ENCODE measurements at regions not wholly inside any gene's neighbourhood (a gene's known extent, or its start where the extent isn't known, plus 50 kb on each side); places are given as distances from the start of the nearest gene placed in this dataset.
A peak's percentile ranks its signal among the peaks of the same experiment; 100 is the strongest.

DNA sequence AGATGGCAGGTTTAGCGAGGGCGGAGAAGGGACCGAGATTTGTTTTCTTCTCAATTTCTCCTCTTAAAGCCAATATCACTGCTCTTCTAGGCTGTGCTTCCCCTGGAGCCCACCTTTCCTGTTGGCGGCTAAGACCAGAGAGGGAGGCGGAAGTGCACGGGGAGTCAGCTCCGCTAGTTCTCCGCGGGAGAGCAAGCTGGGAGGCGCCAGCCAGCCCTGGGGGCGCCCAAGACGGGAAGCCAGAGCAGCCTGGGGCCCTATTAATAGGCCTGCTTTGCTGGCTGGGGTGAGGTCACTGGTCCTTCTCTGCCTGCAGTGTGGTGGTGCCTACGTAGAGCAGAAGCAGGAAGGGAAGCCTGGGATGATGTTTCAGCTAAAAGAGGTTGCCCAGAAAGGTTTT lies 61.6 kb downstream of the LSM5 start:
- peak; percentile 70 for DNase-seq

DNA sequence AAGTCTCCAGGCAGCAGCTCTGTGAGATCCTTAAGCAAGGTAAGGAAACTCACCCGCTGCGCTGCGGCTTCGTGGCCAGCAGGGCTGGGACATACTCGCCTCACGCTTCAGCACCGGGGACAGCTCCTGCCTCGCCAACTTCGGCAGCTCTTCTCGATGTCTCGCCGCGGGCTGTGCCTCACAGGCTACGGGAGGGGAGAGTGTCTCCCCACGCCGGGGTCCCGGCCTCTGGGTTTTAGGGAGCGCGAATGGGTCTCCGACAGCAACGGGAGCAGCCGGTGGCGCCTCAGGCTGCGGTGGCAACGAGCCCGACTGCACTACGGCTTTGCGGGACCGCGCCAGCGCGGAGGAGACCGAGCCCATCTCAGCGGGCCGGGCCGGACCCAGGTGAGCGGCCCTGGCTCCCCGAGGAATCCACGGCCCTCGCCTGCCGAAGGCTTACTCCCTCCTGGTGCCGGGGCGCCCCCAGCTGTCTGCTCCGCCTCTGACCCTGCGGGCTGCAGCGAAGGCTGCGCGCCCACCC lies 62.4 kb downstream of the LSM5 start:
- DNase-seq, result peak; percentile 63

DNA sequence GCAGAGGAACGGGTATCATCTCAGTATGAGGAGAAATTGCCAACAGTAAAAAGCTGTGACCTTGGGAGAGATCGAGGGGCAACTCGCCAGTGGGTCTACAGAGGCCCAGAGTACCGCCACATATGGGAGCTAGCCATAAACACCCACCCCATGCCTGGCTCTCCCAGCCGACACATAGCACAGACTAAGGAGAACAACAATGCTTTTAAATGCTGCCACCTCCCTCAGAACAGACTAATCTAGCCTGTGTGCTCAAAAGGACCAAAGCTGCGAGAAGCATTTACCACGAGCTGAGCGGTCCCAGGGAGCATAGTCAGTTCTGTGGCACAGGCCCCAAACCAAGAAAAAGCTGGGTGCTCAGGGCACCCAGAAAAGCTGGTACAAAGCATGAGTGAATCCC lies 73.3 kb downstream of the LSM5 start:
- no peak for DNase-seq

DNA sequence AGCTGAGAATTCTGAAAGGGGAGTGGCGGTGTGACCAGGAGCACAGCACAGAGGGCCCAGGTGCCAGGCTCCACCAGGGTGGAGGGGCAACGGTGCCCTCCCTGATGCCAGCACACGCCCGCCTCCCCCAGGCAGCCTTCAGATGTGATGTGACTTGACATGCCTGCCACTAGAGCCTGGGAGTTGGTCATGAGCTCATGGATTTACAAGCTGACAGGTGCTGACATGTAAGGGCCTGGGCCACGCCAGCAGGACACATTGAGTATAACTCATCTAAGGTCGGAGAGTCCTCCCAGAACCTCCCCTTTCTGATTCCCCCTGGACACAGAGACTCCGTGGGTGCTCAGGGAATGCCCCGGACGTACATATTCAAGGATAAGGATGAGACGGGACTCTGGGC lies 74.2 kb downstream of the LSM5 start:
- no peak for DNase-seq

DNA sequence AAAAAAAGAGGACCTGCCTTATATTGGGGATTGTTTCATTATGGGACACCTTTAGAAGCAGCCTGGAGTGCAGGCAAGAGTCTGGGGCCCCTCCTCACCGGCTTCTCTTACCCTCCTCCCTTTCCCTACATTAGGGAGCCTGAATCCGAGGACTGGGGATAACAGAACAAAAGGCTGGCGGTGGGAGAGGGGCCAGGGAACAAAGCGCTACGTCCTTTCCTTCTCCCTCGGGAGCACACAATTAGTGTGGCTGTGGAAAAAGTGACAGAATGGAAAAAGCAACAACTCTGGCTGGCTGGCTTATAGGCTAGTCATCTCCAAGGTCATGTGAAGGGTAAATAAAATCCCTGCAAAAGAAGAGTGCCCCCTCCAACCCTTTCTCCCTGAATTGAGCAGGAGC lies 74.7 kb downstream of the LSM5 start:
- no peak for DNase-seq

DNA sequence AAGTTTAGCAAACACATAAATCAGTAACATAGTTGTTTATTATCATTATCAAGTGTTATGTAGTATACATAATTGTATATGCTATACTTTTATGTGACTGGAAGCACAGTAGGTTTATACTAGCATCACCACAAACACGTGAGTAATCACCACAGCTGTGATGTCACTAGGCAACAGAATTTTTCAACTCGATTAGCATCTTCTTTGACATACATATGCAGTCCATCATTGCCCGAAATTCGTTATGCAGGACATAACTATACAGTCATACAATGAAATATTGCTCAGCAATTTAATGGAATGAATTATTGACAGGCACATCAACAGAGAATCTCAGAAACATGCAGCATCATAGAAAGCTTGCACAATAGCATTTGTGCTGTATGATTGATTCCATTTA lies 77.7 kb downstream of the LSM5 start:
- DNase-seq, result no peak

DNA sequence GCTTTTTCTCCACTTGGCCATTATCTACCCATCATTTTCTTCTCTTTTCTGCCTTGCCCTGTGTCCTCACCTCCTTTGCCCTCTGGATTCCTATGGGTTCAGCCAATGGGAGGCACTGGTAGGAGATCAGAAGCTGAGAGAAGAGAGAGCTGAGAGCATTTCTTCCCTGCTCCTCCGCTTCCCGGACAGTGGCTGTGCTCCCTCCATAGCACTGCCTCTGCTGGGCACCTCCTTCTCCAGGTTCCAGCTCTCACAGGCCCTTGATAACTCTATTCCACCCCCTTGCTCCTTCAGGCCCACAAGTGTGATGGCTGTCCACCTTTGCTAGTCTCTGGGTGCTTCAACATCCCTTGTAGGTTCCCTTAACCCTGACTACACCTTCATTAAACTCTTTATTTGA lies 79.6 kb downstream of the LSM5 start:
- DNase-seq, result no peak

DNA sequence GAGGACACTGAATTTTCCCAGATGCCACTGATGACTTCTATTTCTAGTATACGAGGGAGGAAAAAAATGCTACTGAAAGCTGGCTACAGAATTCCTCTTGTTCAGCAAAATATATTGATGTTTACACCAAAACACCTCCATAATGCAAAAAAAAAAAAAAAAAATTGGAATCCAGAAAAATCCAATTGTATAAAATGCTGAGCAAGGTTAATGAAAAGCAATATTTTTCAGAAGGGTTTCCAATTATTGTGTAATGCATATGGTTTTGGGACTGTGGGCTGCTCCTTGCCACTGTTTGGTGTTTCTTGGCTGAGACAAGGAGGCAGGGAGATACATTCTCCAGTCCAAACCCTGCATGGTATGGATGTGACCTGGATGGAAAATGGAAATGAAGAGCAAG lies 83.8 kb downstream of the LSM5 start:
- no peak for DNase-seq

DNA sequence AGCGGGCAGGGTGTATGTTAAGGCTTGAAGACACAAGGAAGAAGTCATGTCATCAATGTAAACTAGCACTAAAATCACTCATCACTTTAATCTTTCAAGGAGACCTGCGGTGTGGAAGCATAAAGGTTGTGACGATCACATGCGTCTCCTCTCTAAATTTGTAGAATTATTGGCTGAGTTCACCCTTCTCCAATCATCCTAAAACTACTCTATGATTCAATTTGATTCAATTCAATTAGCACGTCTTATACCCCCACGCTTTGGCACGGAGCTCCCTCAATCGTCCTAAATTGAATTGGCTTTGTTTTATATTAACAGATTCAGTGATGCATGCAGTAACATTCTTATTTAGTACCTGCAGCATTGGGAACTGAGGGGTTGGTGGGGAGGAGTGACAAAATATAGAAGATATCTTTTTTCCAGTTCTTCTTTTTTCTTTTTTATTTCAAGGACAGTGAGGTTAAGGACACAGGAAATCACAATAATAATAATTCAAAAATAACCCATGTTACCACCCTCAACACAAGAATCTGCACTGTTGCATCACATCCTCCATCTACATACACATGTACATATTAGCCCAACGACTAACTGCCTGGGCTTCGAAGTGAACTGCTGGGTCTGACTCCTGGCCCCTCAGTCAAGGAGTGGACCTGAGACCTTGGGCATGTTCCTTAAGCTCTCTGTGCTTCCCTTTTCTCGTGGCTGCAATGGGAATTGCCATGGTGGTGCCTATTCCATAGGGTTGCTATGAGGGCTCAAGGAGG lies 86.5 kb downstream of the LSM5 start:
- no peak for DNase-seq

DNA sequence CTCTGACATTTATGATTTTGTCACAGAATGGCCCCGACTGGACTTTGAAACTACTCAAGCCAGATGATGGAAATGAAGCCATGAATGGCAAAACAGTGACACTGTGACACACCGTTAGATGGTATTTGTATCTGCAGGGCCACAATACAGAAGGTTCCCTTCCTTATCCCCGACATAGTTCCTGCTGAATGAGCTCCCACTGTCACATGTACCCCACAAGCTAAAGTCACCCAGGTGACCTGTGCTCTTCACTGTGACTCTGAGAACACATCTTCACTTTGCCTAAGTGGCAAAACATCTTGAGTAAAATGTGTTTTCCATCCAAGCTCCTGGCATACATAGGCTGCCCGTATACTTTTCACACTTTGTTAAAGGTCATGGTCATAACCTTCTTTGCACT lies 89.5 kb downstream of the LSM5 start:
- no peak for DNase-seq

DNA sequence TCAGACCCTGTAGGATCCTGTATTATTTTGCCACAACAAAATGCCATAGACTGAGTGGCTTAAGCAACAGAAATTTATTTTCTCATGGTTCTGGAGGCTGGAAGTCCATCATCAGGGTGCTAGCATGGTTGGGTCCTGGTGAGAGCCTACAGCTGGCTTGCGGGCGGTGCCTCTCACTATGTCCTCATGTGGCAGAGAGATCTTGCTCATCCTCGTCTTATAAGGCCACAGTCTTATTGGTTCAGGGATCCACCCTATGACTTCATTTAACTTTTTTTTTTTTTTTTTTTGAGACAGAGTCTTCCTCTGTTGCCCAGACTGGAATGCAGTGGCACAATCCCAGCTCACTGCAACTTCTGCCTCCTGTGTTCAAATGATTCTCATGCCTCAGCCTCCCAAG lies 90.9 kb downstream of the LSM5 start:
- DNase-seq, result no peak

DNA sequence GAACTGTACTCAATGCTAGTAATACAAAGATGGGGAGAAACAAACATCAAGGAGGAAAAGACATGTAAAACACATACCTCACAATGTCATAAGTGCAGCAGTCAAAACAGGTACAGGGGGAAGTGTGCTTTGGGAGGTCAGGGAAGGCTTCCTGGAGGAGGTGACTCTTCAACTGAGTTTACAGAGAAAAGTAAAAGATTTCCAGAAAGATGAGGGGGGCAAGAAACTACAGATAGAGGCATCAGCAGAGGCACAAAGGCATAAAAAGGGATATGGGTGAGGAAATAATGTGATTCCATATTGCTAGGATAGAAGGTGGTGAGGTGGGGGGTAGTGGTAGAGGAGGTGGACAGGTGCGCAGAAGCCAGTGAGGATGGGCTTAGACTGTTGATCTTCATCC lies 95.0 kb downstream of the LSM5 start:
- DNase-seq, result no peak

DNA sequence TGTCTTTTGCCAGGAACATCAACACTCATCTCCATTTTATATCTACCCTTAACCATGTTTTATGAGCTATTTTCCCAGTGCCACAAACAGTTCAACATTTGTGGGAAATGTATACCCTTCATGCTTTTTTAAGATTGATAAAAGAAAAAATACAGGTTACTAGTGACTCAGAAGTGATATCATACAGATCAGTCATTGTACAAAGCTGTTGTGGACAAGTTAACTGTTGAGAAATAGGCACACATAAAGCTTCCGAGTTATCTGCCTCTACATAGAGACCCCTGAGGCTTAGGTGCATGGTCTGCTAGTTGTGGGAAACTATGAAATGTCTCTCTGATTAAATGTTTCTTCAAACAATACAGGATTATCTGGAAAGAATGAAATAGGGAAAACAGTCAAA lies 96.3 kb downstream of the LSM5 start:
- DNase-seq, result no peak

DNA sequence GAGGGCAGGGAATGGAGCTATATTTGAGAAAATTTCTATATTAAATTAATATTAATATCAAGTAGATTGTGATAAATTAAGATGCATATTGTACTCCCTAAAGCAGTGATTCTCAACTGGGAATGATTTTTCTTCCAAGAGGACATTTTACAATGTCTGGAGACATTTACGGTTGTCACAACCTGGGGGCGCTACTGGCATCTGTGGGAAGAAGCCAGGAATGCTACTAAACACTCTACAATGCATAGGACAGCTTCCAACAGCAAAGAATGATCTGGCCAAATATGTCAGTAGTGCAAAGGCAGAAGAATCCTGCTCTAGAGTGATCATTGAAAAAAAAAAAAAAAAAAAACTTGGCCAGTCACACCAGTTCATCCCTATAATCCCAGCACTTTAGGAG lies 100.0 kb downstream of the LSM5 start:
- no peak for DNase-seq

DNA sequence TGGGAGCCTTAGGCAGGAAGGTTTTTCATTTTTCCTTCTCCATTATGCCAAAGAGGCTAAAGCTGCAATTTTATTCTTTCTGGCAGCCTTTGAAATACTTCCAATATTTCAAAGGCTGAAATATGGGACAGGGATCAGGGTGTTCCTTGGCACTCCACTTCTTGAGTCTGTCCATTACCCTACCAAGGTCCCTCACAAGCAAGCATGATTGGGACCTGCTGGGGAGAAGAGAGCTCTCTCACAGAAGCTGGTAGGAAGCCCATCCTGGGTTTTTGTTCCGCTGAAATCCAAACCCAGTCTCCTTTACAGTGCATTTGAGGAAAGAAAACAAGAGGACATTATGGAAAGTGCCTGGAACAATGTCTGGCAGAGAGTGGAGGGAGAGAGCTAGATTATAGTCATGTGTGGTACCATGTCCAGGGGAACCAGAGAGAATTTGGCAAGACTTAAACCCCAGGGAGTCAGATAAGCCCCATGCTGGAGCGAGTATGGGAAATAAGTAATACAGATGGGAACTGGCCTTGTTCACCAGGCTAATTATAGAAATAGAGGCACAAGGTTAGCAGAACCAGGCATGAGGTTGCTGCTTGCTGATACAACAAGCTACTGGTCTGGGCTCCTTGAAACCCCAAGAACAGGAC lies 104.7 kb downstream of the LSM5 start:
- no peak for DNase-seq

DNA sequence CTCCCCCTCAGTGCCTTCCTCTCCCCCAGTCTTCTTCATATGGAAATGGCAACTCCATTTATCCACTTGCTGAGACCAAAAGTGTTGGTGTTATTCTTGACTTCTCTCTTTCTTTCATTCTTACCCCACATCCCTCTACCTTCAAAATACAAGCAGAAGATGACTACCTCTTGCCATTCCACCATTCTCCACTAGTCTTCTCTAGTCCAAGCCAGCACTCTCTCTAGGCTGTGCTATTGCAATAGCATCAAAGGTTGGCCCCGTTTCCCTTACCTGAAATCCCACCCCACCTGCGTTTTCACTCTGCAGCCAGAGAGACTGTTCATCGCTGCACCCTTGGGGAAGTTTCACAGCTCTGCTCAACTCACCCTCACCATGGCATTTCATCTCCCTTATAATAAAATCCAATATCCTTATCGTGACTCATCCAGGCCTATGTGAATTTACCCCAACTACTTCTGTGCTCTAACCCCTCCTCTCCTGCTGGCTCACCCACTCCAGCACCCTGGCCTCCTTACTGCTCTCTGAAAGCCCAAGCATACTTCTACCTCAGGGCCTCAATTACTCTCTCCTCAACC lies 109.1 kb downstream of the LSM5 start:
- no peak for DNase-seq

DNA sequence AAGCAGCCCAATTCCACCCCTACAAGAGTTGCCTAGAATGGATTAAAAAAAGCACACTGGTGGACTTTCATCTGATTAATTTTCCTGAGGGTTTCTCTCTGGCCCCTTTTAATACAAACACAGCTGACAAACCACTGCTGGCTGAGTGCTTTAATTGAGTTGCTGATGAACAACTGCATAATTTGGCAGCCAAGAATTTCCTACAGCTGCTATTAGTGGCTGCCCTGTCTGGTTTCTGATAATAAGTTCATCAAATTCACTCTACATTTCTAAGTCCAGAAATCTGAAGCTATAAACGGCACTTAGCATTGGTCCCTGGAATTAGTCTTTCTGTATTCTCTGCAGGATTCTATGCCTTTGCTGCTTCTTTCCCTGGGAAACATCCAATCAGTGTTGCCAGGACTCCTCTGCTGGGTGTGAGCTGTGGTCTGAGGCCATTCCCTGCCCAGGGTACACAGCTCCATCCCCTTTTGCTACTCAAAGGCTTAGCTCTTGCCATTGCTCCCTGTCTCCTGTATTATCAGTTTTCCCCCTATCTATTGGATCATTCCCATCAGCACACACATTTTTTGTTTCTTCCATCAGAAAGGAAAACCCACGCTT lies 110.6 kb downstream of the LSM5 start:
- DNase-seq, result no peak

DNA sequence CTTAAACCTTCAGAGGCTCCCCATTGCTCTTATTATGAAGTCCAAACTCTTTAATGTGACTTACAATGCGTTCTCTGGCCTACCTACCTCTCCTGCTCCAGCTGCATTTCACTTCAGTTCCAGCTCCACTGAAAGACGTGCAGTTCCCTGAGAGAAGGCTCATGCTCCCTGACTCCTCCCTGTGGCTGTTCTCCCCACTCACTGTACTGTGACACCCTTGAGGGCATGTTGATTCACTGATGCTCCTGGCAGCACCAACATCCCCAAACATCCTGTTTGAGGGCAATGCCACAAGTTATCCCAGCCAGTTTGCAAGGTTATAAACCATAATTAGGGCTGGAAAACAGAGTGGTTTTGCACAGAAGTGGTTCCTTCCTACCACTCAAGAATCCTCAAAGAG lies 111.2 kb downstream of the LSM5 start:
- peak; percentile 25 for DNase-seq

DNA sequence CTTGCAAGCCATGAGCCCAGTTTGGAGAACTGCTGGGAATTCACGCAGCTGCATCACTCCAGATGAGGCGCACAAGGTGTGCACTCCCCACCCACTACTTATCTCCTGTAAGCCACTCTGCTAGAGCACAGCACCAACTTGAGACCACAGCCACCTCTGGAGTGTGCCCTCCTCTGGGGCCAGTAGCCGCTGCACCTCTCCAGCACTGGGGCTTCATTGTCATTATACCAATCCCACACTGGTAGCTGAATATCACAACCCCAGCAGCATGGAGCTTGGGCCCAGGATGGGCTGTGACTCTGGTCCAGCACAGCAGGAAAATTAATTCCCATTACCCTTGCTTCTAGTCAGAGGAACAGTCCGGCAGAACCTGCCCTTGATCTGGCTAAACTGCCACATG lies 125.6 kb downstream of the LSM5 start:
- DNase-seq, result no peak

DNA sequence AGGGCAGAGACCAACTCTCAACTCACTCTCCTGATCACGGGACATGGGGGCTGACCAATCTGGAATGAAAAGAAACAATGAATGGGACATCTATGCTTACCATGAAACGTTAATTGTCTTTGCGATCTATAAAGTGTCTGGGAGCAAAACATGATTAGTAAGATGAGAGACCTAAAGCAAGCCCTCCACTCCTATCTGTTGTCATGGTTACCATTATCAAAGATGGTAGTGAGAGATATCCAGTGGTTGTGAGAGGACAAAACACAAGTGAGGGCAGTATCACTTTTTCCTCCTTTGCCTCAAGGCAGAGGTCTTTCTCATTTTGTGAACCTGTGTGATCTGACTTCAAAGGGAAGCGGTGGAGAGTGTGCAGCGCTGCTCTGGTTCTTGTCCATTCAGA lies 130.1 kb downstream of the LSM5 start:
- no peak for DNase-seq

DNA sequence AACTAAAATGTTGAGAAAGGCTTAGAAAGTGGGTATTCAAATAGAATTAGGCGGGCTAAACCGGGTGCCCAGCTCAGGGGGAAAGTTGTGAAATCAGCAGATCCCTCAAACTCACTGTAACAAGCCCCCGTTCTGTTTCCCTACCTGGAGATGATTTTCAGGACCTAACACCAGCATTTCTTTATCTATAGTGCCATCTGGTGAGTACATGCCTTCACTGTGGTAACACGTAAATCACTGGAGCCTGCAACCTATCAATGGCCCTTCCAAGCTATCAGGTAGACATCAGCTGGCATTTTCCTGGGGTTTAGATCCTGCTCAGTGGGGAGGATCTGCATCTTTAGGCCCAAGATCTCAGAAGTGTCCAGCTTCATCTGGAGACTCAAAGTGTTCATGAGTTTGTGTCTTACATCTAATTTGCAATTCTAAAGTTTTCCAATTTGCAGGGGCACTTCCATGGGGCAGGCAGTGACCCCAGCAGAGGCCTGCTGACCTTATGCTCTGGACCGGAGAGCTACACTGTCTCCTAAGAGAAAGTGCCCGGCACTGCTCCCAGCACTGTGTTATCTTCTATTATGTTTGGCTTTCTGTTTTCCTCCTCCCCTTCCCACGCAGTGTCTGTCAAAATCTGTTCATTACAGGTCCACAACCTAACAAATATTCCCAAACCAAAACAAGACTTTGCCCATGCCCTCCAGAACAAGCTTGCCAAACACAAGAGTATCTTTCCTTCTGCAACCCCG lies 132.5 kb downstream of the LSM5 start:
- peak; percentile 57 for DNase-seq

DNA sequence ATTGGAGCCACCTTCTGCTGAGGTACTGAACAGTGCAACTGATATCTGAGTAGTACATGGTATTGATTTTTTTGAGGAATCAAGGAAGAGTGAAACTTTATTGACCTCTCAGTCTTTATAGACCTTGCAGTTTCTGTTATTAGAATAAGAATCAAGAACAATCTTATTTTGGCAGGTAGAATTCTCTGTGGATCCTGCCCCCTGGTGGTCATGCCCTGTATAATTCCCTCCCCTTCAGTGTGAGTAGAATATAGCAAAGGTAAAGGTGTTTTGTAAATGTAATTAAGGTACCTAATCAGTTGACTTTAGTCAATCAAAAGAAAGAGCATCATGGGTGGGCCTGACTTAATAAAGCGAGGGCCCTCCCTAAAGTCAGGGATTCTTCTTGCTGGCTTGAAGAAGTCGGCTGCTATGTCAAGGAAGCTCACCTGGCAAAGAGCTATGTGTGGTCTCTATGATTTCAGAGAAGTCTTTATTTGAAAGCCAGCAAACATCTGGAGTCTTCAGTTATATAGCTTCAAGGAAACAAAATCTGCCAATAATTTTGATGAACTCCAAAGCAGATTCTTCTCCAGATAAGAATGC lies 142.8 kb downstream of the LSM5 start:
- DNase-seq, result no peak

DNA sequence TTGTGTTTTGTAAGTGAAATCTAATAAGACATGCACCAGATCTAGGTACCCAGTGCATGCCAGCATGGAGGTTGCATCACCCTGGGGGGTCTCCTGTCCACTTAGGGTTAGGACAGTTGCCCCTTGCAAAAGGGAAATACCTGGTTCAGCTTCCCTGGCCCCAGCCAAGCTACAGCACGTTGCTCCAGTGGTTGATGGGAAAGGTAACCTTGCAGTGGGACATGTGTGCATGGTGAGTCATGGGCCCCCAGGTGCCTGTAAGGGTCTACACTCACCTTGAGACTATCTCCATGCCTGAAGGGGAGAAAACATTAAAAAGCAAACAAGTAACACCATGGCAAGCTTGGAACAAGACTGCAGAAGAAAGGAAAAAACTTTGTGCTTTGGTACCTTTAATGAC lies 143.9 kb downstream of the LSM5 start:
- DNase-seq, result no peak

Measured in DMS153 (cell line).